H1 (cell line): ENCODE measurements at regions not wholly inside any gene's neighbourhood (a gene's known extent, or its start where the extent isn't known, plus 50 kb on each side); places are given as distances from the start of the nearest gene placed in this dataset.

Experiments used
- CTCF ChIA-PET: fragments of 300-600 bp; sonication (Branson Sonifier 250); formaldehyde crosslinking; loops from one replicate; lab custom pipeline; 2021; ENCODE audit not compliant: partially characterized antibody; lab: Charles Lee
- POLR2A ChIA-PET: fragments of 300-600 bp; sonication (Branson Sonifier 250); formaldehyde crosslinking; loops from one replicate; lab custom pipeline; 2021; ENCODE audit warnings: inconsistent platforms; ENCODE audit not compliant: partially characterized antibody; lab: Charles Lee
- DNase-seq, 2 experiments: peaks; one replicate each; pipeline versions ENCODE4 v3.0.0 to v3.0.0-alpha.2; 2010 to 2022; ENCODE audit warnings: low spot score in 2 of 2, low read depth in 1 of 2, mixed read lengths in 1 of 2
- FAIRE-seq: peaks from 2 replicates; lab custom pipeline; 2011; peaks lifted over from hg19 to GRCh38; lab: Jason Lieb, UNC
- H2AFZ ChIP-seq: 2 replicates; pipeline ENCODE4 v1.8.1; 2012; ENCODE audit warnings: low read length, inconsistent platforms
- H2AK5ac ChIP-seq: 2 replicates; pipeline ENCODE4 v1.6.1; 2013; ENCODE audit warnings: low read depth, low read length
- H2BK120ac ChIP-seq: replicated peaks from 2 replicates; pipeline ENCODE3; 2013; ENCODE audit warnings: low read depth, low read length, inconsistent platforms
- H2BK12ac ChIP-seq: 2 replicates; pipeline ENCODE4 v1.6.1; 2013; ENCODE audit warnings: low read depth, low read length
- H2BK15ac ChIP-seq: 2 replicates; pipeline ENCODE4 v1.6.1; 2013; ENCODE audit warnings: low read length
- H2BK20ac ChIP-seq: 2 replicates; pipeline ENCODE4 v1.6.1; 2013; ENCODE audit warnings: low read length
- H2BK5ac ChIP-seq: 2 replicates; pipeline ENCODE4 v1.6.1; 2013; ENCODE audit warnings: low read depth, low read length
- H3K14ac ChIP-seq: 2 replicates; pipeline ENCODE4 v1.6.1; 2013; ENCODE audit warnings: inconsistent platforms; ENCODE audit not compliant: insufficient read length
- H3K18ac ChIP-seq: 2 replicates; pipeline ENCODE4 v1.6.1; 2013; ENCODE audit warnings: low read length; ENCODE audit errors: extremely low read depth
- H3K23ac ChIP-seq: 2 replicates; pipeline ENCODE4 v1.6.1; 2013; ENCODE audit warnings: inconsistent platforms; ENCODE audit not compliant: insufficient read length
- H3K23me2 ChIP-seq: 2 replicates; pipeline ENCODE4 v1.6.1; 2013; ENCODE audit warnings: low read depth, low read length
- H3K27ac ChIP-seq: 2 replicates; pipeline ENCODE4 v1.6.1; 2011; ENCODE audit warnings: low read depth, low read length, inconsistent platforms
- H3K27me3 ChIP-seq, 4 experiments: replicated peaks in 1 of 4; 1 replicate in 1 of 4; 2 replicates in 3 of 4; pipeline versions ENCODE4 v1.6.1 to v1.8.1; 2011 to 2013; ENCODE audit warnings: low read length in 3 of 4, mild to moderate bottlenecking in 3 of 4, inconsistent platforms in 2 of 4, mixed read lengths in 2 of 4, moderate library complexity in 1 of 4; ENCODE audit not compliant: control insufficient read depth in 3 of 4, insufficient read depth in 3 of 4; ENCODE audit errors: extremely low read depth in 1 of 4
- H3K36me3 ChIP-seq, 4 experiments: 2 replicates each; pipeline versions ENCODE4 v1.6.1 to v1.8.1; 2011 to 2013; ENCODE audit warnings: mild to moderate bottlenecking in 4 of 4, low read length in 3 of 4, moderate library complexity in 2 of 4, control low read depth in 1 of 4, inconsistent platforms in 1 of 4; ENCODE audit not compliant: insufficient read depth in 4 of 4, control insufficient read depth in 2 of 4
- H3K4ac ChIP-seq: replicated peaks from 2 replicates; pipeline ENCODE3; 2013; ENCODE audit warnings: low read length, low read depth, mixed read lengths, inconsistent platforms; ENCODE audit not compliant: insufficient read length
- H3K4me1 ChIP-seq, 4 experiments: replicated peaks in 1 of 4; 1 replicate in 1 of 4; 2 replicates in 3 of 4; pipeline versions ENCODE4 v1.6.1 to v1.8.1; 2011 to 2013; ENCODE audit warnings: low read length in 3 of 4, inconsistent platforms in 2 of 4, mixed read lengths in 1 of 4; ENCODE audit not compliant: insufficient read depth in 4 of 4, control insufficient read depth in 3 of 4
- H3K4me2 ChIP-seq, 2 experiments: 2 replicates each; pipeline versions ENCODE4 v1.6.1 to v1.8.1; 2011 to 2013; ENCODE audit warnings: low read depth in 2 of 2, low read length in 2 of 2, control low read depth in 1 of 2, inconsistent platforms in 1 of 2, mild to moderate bottlenecking in 1 of 2; ENCODE audit not compliant: insufficient read depth in 1 of 2
- H3K4me3 ChIP-seq, 4 experiments: fragments of 200-600, 300-600 bp in 1 of 4; sonication (generic), shearing (Covaris generic), sonication (Bioruptor Twin) in 1 of 4; 2 replicates each; pipeline versions ENCODE4 v1.5.1 to v1.8.1; 2011 to 2016; ENCODE audit warnings: low read length in 4 of 4, low read depth in 3 of 4, control low read depth in 2 of 4, inconsistent platforms in 2 of 4, mild to moderate bottlenecking in 2 of 4, mixed read lengths in 1 of 4, moderate library complexity in 1 of 4; ENCODE audit not compliant: insufficient read depth in 2 of 4; ENCODE audit errors: extremely low read depth in 1 of 4
- H3K56ac ChIP-seq: replicated peaks from 2 replicates; pipeline ENCODE3; 2013; ENCODE audit warnings: low read depth, mild to moderate bottlenecking, mixed read lengths, low read length, inconsistent platforms; ENCODE audit not compliant: insufficient read length
- H3K79me1 ChIP-seq: 2 replicates; pipeline ENCODE4 v1.6.1; 2013; ENCODE audit warnings: low read depth, low read length, control low read depth
- H3K79me2 ChIP-seq, 2 experiments: 2 replicates each; pipeline versions ENCODE4 v1.6.1 to v1.8.1; 2012 to 2013; ENCODE audit warnings: low read length in 2 of 2, mild to moderate bottlenecking in 2 of 2, inconsistent platforms in 1 of 2; ENCODE audit not compliant: insufficient read depth in 2 of 2, control insufficient read depth in 1 of 2
- H3K9ac ChIP-seq, 4 experiments: replicated peaks in 1 of 4; 1 replicate in 1 of 4; 2 replicates in 3 of 4; pipeline versions ENCODE4 v1.6.1 to v1.8.1; 2011 to 2013; ENCODE audit warnings: low read depth in 3 of 4, low read length in 3 of 4, control low read depth in 2 of 4, mild to moderate bottlenecking in 2 of 4, moderate library complexity in 2 of 4, inconsistent platforms in 1 of 4; ENCODE audit errors: extremely low read depth in 1 of 4
- H3K9me3 ChIP-seq, 2 experiments: 2 replicates each; pipeline versions ENCODE4 v1.6.1 to v1.8.1; 2012 to 2013; ENCODE audit warnings: mild to moderate bottlenecking in 2 of 2, moderate library complexity in 2 of 2, control low read depth in 1 of 2, inconsistent platforms in 1 of 2, low read depth in 1 of 2, low read length in 1 of 2, mixed read lengths in 1 of 2; ENCODE audit not compliant: insufficient read depth in 2 of 2
- H4K20me1 ChIP-seq, 2 experiments: replicated peaks in 1 of 2; 2 replicates each; pipeline versions ENCODE3 to v1.8.1; 2011 to 2013; ENCODE audit warnings: inconsistent platforms in 2 of 2, low read length in 2 of 2, mild to moderate bottlenecking in 1 of 2; ENCODE audit not compliant: insufficient read depth in 2 of 2, control insufficient read depth in 1 of 2
- H4K5ac ChIP-seq: 2 replicates; pipeline ENCODE4 v1.6.1; 2013; ENCODE audit warnings: low read length, low read depth, mixed read lengths, inconsistent platforms; ENCODE audit not compliant: insufficient read length
- H4K8ac ChIP-seq: 2 replicates; pipeline ENCODE4 v1.8.0; 2013; ENCODE audit warnings: mild to moderate bottlenecking, moderate library complexity, low read length, inconsistent platforms; ENCODE audit not compliant: insufficient read depth; ENCODE audit errors: extremely low read depth
- H4K91ac ChIP-seq: replicated peaks from 2 replicates; pipeline ENCODE3; 2013; ENCODE audit warnings: low read length, mixed read lengths, inconsistent platforms; ENCODE audit not compliant: insufficient read length
- BACH1 ChIP-seq: IDR thresholded peaks from 2 replicates; pipeline ENCODE4 v1.6.1; 2012; ENCODE audit warnings: low read length, improper control_type of control experiment
- MAFK ChIP-seq: IDR thresholded peaks from 2 replicates; pipeline ENCODE4 v1.6.1; 2012; ENCODE audit warnings: low read depth, mild to moderate bottlenecking, improper control_type of control experiment, low read length
- POU5F1 ChIP-seq: IDR thresholded peaks from 2 replicates; pipeline ENCODE4 v1.6.1; 2011; ENCODE audit warnings: low read depth, mild to moderate bottlenecking, low read length, moderate library complexity
- WGBS, 2 experiments: shearing (Covaris generic) in 1 of 2; methylation state at CpG; one replicate each; pipeline versions ENCODE4 v1.1.6 to v1.1.7; 2013 to 2015; ENCODE audit warnings: low lambda C conversion rate in 2 of 2, mixed read lengths in 2 of 2, inconsistent platforms in 1 of 2, low coverage in 1 of 2, missing lambda C conversion rate in 1 of 2; ENCODE audit not compliant: insufficient replicate concordance in 2 of 2, insufficient coverage in 1 of 2, insufficient read length in 1 of 2; ENCODE audit errors: extremely low coverage in 1 of 2, missing lambda C conversion rate in 1 of 2; 5-methylcytosine and 5-hydroxymethylcytosine counted together
- TF ChIP-seq, protein P1 (sequence below): IDR thresholded peaks from 2 replicates; pipeline ENCODE4 v1.6.1; 2011; ENCODE audit warnings: low read depth, mild to moderate bottlenecking, low read length; ENCODE audit not compliant: insufficient read depth

DNA sequence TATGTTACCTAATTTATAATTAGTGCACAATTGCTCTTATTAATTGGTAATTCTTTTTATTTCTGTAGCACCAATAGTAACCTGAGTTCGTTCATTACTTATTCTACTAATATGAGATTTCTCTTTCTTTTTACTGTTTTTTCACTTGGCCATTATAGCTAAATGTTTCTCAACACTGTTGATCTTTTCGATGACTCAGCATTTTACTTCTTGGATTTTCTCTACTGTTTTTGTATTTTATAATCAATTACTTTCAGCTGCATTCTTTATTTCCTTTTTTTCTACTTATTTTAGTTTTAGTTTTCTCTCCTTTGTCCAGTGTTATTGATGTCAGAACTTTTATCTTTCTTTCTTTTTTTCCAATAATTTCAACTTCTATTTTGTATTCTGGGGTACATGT, 589.4 kb upstream of the SOX11 start:
- DNase-seq (no peak), FAIRE-seq (no peak)
- no peaks in the 10 kb centered on the region for H3K27me3 ChIP-seq
- ChIA-PET POLR2A (no interaction called here), CTCF (no interaction called here)
- no peak overlapping the region for H4K91ac ChIP-seq
- H4K5ac ChIP-seq = no peak overlapping the region
- H3K4ac ChIP-seq = no peak overlapping the region
- no peak overlapping the region for H2BK20ac ChIP-seq
- H3K27ac ChIP-seq = no peak overlapping the region
- H3K9ac ChIP-seq = no peak overlapping the region
- H2BK15ac ChIP-seq = no peak overlapping the region
- H4K20me1 ChIP-seq = no peaks in the 10 kb centered on the region
- H3K18ac ChIP-seq = no peak overlapping the region
- no peaks in the 10 kb centered on the region for H3K23me2 ChIP-seq
- H3K4me1 ChIP-seq = no peaks in the 10 kb centered on the region
- H2BK5ac ChIP-seq = no peak overlapping the region
- H3K9me3 ChIP-seq = 0 out of 4 replicates have a peak, but pooled peaks cover 3 to 4% of the 10 kb centered on the region in 2 experiments
- no peak overlapping the region for H2AFZ ChIP-seq
- no peak overlapping the region for H2BK12ac ChIP-seq
- H4K8ac ChIP-seq = no peak overlapping the region
- H2BK120ac ChIP-seq = no peak overlapping the region
- H3K56ac ChIP-seq = no peak overlapping the region
- H2AK5ac ChIP-seq = no peak overlapping the region
- no peaks in the 10 kb centered on the region for H3K79me1 ChIP-seq
- no peak overlapping the region for H3K23ac ChIP-seq
- no peaks in the 10 kb centered on the region for H3K79me2 ChIP-seq
- H3K4me3 ChIP-seq = no peak overlapping the region
- TF ChIP-seq BACH1 (peak; percentile 78), MAFK (peak; percentile 100), POU5F1 (no peak)
- TF ChIP-seq, protein P1, sequence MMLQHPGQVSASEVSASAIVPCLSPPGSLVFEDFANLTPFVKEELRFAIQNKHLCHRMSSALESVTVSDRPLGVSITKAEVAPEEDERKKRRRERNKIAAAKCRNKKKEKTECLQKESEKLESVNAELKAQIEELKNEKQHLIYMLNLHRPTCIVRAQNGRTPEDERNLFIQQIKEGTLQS = no peak
- H3K4me2 ChIP-seq = no peak overlapping the region
- H3K14ac ChIP-seq = no peak overlapping the region
- 93% methylated on average over 2 of the region's 2 CpGs; no CpG with 5 or more reads in 1 of the 2 experiments for WGBS, 2 experiments
- no peaks in the 10 kb centered on the region for H3K36me3 ChIP-seq
